ENCODE measurements at regions not wholly inside any gene's neighbourhood (a gene's known extent, or its start where the extent isn't known, plus 50 kb on each side); places are given as distances from the start of the nearest gene placed in this dataset.

DNA sequence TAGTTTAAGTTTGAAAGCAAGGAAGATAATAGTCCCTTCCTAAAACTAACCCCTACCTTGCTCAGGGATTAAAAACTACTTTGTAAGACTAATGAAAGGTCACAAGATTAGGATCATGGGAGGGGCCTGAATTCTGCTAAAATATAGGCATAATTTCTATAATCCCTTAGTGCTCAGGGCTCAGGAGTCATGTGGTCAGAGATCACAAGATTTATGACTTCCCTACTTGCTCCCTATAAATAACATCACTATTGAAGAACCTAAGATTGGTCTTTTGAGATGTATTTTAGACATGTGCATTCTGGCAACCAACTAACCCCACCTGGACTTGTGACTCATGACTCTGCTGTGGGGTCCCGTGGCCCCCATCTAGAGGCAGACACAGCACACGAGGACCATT is 81.1 kb downstream of the STMND1 start:
- 54 to 70% (median 67%) methylated on average over 2 of the region's 2 CpGs for WGBS, 3 donors
- FAIRE-seq (no peak), DNase-seq (no peak)
- H3K4me3 ChIP-seq (ENCODE audit: low read depth in 1 of 3, low read length in 3 of 3): no peak overlapping the region
- no peaks in the 10 kb centered on the region for H3K36me3 ChIP-seq (ENCODE audit: control insufficient read depth in 3 of 3, insufficient read depth in 2 of 3, low read depth in 1 of 3, low read length in 3 of 3)
- H3K4me1 ChIP-seq (ENCODE audit: control insufficient read depth in 3 of 3, insufficient read depth in 2 of 3, low read depth in 1 of 3, low read length in 2 of 3): no peaks in the 10 kb centered on the region
- no peaks in the 10 kb centered on the region for H3K27me3 ChIP-seq (ENCODE audit: control insufficient read depth in 3 of 3, insufficient read depth in 3 of 3, low read length in 3 of 3)
- no peak overlapping the region for H3K27ac ChIP-seq (ENCODE audit: low read depth in 1 of 3, low read length in 2 of 3)
- H3K9me3 ChIP-seq (ENCODE audit: control insufficient read depth in 2 of 2, insufficient read depth in 1 of 2, low read depth in 1 of 2, low read length in 1 of 2): peaks cover 0 to 8% of the 10 kb centered on the region in 2 donors

DNA sequence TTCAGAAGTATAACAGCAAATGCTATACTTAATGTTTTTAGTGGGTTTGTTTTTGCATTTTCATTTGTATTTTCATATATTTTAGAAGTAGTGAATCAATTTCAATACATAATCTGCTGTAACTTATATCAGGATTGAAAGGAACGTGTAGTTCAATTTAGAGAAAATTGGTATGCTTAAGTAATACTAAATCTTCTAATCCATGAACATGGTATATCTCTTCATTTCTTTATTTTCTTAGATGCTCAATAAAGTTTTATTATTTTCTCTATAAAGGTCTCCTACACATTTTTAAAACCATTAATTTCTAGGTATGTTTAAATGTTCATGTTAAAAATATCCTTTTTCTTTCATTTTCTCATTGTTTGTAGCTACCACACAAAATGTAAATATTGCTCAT is 85.1 kb downstream of the STMND1 start:
- peaks cover 0 to 4% of the 10 kb centered on the region in 2 donors for H3K9me3 ChIP-seq (ENCODE audit: control insufficient read depth in 2 of 2, insufficient read depth in 1 of 2, low read depth in 1 of 2, low read length in 1 of 2)
- FAIRE-seq (peak; percentile 39), DNase-seq (no peak)
- 83 to 93% (median 84%) methylated on average over 1 of the region's 1 CpG for WGBS, 3 donors
- no peak overlapping the region for H3K27ac ChIP-seq (ENCODE audit: low read depth in 1 of 3, low read length in 2 of 3)
- H3K4me3 ChIP-seq (ENCODE audit: low read depth in 1 of 3, low read length in 3 of 3): no peak overlapping the region
- H3K36me3 ChIP-seq (ENCODE audit: control insufficient read depth in 3 of 3, insufficient read depth in 2 of 3, low read depth in 1 of 3, low read length in 3 of 3): no peaks in the 10 kb centered on the region
- H3K4me1 ChIP-seq (ENCODE audit: control insufficient read depth in 3 of 3, insufficient read depth in 2 of 3, low read depth in 1 of 3, low read length in 2 of 3): no peaks in the 10 kb centered on the region
- no peaks in the 10 kb centered on the region for H3K27me3 ChIP-seq (ENCODE audit: control insufficient read depth in 3 of 3, insufficient read depth in 3 of 3, low read length in 3 of 3)

DNA sequence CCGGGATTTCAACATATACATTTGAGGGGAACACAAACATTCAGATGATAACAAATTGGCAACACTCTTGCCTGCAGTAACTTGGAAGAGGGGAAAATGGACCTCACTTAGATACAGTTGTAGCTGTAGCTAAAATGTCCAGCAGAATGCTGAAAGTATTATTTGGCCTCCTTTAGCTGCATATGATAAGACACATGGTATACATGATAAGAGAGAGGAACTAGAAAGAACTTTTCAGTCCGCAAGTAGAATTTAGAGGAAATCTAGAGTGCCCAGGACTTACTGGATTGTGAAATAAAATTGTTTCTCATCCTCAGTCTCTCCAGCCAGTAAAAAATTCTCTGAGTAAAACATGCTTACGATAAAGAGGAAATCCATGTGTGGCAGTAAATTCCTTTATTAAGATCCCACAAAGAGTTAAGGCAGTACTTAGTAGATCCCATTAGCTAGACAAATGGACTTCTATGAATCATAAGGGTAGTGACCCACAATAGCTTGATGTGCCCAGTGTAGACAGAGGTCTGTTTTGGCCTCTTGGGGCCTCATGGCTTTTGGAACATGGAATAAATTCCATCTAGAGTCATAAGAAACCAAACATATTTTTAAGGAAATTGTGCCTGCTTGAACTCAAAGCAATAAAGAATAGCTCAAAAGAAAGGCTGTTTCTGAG is 87.9 kb upstream of the RBM24 start:
- no peak for FAIRE-seq
- DNase-seq: no peak
- H3K4me1 ChIP-seq (ENCODE audit: control insufficient read depth in 3 of 3, insufficient read depth in 2 of 3, low read depth in 1 of 3, low read length in 2 of 3): no peaks in the 10 kb centered on the region
- no peaks in the 10 kb centered on the region for H3K36me3 ChIP-seq (ENCODE audit: control insufficient read depth in 3 of 3, insufficient read depth in 2 of 3, low read depth in 1 of 3, low read length in 3 of 3)
- no peaks in the 10 kb centered on the region for H3K27me3 ChIP-seq (ENCODE audit: control insufficient read depth in 3 of 3, insufficient read depth in 3 of 3, low read length in 3 of 3)
- H3K4me3 ChIP-seq (ENCODE audit: low read depth in 1 of 3, low read length in 3 of 3): no peak overlapping the region
- H3K9me3 ChIP-seq (ENCODE audit: control insufficient read depth in 2 of 2, insufficient read depth in 1 of 2, low read depth in 1 of 2, low read length in 1 of 2): no peaks in the 10 kb centered on the region
- 78 to 84% (median 81%) methylated on average over 3 of the region's 3 CpGs for WGBS, 3 donors
- no peak overlapping the region for H3K27ac ChIP-seq (ENCODE audit: low read depth in 1 of 3, low read length in 2 of 3)

DNA sequence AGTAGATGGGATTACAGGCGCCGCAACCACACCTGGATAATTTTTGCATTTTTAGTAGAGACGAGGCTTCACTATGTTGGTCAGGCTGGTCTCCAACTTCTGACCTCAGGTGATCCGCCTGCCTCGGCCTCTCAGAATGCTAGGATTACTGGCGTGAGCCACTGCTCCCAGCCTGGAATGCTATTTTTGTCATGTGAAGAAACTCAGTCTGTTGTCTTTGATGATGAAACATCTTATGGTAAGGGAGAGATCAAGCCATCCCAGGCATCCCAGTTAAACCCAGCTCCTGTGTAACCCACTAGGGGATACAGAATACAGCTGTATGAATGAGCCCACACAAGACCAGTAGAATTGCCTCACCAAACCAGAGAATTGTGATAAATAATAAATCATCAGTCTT is 83.6 kb upstream of the RBM24 start:
- no peak for FAIRE-seq
- H3K27me3 ChIP-seq (ENCODE audit: control insufficient read depth in 3 of 3, insufficient read depth in 3 of 3, low read length in 3 of 3): no peaks in the 10 kb centered on the region
- H3K36me3 ChIP-seq (ENCODE audit: control insufficient read depth in 3 of 3, insufficient read depth in 2 of 3, low read depth in 1 of 3, low read length in 3 of 3): no peaks in the 10 kb centered on the region
- no peaks in the 10 kb centered on the region for H3K4me1 ChIP-seq (ENCODE audit: control insufficient read depth in 3 of 3, insufficient read depth in 2 of 3, low read depth in 1 of 3, low read length in 2 of 3)
- 95 to 97% (median 96%) methylated on average over 6 of the region's 6 CpGs for WGBS, 3 donors
- no peak overlapping the region for H3K27ac ChIP-seq (ENCODE audit: low read depth in 1 of 3, low read length in 2 of 3)
- DNase-seq: no peak
- H3K4me3 ChIP-seq (ENCODE audit: low read depth in 1 of 3, low read length in 3 of 3): no peak overlapping the region
- H3K9me3 ChIP-seq (ENCODE audit: control insufficient read depth in 2 of 2, insufficient read depth in 1 of 2, low read depth in 1 of 2, low read length in 1 of 2): peaks cover 0 to 8% of the 10 kb centered on the region in 2 donors

DNA sequence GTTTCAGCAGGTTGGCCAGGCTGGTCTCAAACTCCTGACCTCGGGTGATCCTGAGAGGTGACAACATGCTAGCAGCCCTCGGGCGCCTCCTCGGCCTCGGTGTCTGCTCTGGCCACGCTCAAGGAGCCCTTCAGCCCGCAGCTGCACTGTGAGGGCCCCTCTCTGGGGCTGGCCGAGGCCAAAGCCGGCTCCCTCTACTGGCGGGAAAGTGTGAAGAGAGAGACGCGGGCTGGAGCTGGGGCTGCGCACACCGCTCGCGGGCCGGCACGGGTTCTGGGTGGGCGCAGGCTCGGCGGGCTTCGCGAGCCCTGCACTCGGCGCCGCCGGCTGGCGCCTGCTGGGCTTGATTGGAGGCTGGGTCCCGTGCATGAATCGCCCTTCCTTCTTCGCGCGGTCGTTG is 80.8 kb upstream of the RBM24 start:
- no peaks in the 10 kb centered on the region for H3K27me3 ChIP-seq (ENCODE audit: control insufficient read depth in 3 of 3, insufficient read depth in 3 of 3, low read length in 3 of 3)
- DNase-seq (no peak), FAIRE-seq (no peak)
- H3K36me3 ChIP-seq (ENCODE audit: control insufficient read depth in 3 of 3, insufficient read depth in 2 of 3, low read depth in 1 of 3, low read length in 3 of 3): no peaks in the 10 kb centered on the region
- 49 to 67% (median 67%) methylated on average over 30 to 34 of the region's 34 CpGs for WGBS, 3 donors
- H3K27ac ChIP-seq (ENCODE audit: low read depth in 1 of 3, low read length in 2 of 3): no peak overlapping the region
- H3K4me1 ChIP-seq (ENCODE audit: control insufficient read depth in 3 of 3, insufficient read depth in 2 of 3, low read depth in 1 of 3, low read length in 2 of 3): no peaks in the 10 kb centered on the region
- H3K4me3 ChIP-seq (ENCODE audit: low read depth in 1 of 3, low read length in 3 of 3): no peak overlapping the region
- H3K9me3 ChIP-seq (ENCODE audit: control insufficient read depth in 2 of 2, insufficient read depth in 1 of 2, low read depth in 1 of 2, low read length in 1 of 2): peaks cover 0 to 14% of the 10 kb centered on the region in 2 donors

DNA sequence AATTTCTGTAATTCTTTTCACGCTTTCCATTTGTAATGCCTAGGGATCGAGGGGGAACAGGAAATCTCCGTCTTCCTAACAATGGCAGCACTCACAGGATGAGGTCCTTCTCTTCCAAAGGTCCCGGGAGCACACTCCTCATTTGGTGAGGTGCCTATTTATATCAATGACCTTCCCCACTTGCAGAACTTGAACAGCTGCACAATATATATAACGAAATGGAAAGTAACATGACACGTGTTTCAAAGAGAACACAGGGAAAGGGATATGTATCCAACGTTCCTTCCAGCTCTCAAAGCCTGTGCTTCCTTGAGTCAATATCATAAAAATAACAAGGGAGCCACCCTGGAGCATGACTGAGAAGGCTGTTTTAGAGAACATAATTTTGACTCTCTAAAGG is 78.6 kb upstream of the RBM24 start:
- no peak overlapping the region for H3K4me3 ChIP-seq (ENCODE audit: low read depth in 1 of 3, low read length in 3 of 3)
- no peaks in the 10 kb centered on the region for H3K27me3 ChIP-seq (ENCODE audit: control insufficient read depth in 3 of 3, insufficient read depth in 3 of 3, low read length in 3 of 3)
- 48 to 55% (median 52%) methylated on average over 7 of the region's 7 CpGs for WGBS, 3 donors
- no peaks in the 10 kb centered on the region for H3K36me3 ChIP-seq (ENCODE audit: control insufficient read depth in 3 of 3, insufficient read depth in 2 of 3, low read depth in 1 of 3, low read length in 3 of 3)
- DNase-seq: peak; percentile 11 to 12
- peaks cover 0 to 26% of the 10 kb centered on the region in 2 donors for H3K9me3 ChIP-seq (ENCODE audit: control insufficient read depth in 2 of 2, insufficient read depth in 1 of 2, low read depth in 1 of 2, low read length in 1 of 2)
- no peak for FAIRE-seq
- H3K4me1 ChIP-seq (ENCODE audit: control insufficient read depth in 3 of 3, insufficient read depth in 2 of 3, low read depth in 1 of 3, low read length in 2 of 3): no peaks in the 10 kb centered on the region
- H3K27ac ChIP-seq (ENCODE audit: low read depth in 1 of 3, low read length in 2 of 3): no peak overlapping the region

DNA sequence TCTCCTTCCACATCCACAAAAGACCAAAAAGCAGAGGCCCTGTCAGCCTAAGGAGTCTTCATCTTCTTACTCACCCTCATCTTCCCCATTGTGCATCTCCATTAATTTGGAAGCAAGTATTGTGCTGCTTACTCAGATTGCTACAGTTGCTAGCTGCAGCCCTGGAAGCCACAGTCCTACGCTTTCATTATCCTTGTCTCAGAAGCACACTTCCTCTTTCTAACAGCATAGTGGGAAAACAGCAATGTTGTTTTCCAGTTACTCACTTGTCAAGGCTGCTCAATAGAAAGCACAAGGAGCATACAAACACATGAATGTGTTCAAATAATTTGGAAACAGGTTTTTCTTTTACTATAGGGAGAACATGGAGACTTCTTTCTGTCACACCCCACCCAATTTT is 76.6 kb upstream of the RBM24 start:
- WGBS, 3 donors: 71 to 90% (median 73%) methylated on average over 1 of the region's 1 CpG

DNA sequence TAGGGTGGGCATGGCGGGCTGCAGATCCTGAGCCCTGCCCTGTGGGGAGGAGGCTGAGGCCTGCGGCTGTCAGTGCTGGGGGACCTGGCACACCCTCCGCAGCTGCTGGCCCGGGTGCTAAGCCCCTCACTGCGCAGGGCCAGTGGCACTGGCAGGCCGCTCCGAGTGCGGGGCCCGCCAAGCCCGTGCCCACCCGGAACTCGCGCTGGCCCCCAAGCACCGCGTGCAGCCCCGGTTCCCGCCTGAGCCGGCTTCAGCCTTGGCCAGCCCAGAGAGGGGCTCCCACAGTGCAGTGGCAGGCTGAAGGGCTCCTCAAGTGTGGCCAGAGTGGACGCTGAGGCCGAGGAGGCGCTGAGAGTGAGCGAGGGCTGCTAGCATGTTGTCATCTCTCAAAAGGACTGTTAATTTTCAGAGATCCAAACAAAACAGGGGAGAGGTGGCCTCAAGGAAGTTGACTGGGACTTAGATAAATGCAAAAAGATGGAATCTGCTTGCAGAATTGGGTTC is 74.5 kb upstream of the RBM24 start:
- H3K36me3 ChIP-seq (ENCODE audit: control insufficient read depth in 3 of 3, insufficient read depth in 2 of 3, low read depth in 1 of 3, low read length in 3 of 3): no peaks in the 10 kb centered on the region
- no peaks in the 10 kb centered on the region for H3K27me3 ChIP-seq (ENCODE audit: control insufficient read depth in 3 of 3, insufficient read depth in 3 of 3, low read length in 3 of 3)
- no peak overlapping the region for H3K27ac ChIP-seq (ENCODE audit: low read depth in 1 of 3, low read length in 2 of 3)
- FAIRE-seq (no peak), DNase-seq (no peak)
- H3K9me3 ChIP-seq (ENCODE audit: control insufficient read depth in 2 of 2, insufficient read depth in 1 of 2, low read depth in 1 of 2, low read length in 1 of 2): peaks cover 0 to 21% of the 10 kb centered on the region in 2 donors
- no peak overlapping the region for H3K4me3 ChIP-seq (ENCODE audit: low read depth in 1 of 3, low read length in 3 of 3)
- WGBS, 3 donors: 94 to 99% (median 96%) methylated on average over 17 to 22 of the region's 22 CpGs
- no peaks in the 10 kb centered on the region for H3K4me1 ChIP-seq (ENCODE audit: control insufficient read depth in 3 of 3, insufficient read depth in 2 of 3, low read depth in 1 of 3, low read length in 2 of 3)

More for the DNA sequence above, 76.6 kb upstream of the RBM24 start:
- H3K4me3 ChIP-seq (ENCODE audit: low read depth in 1 of 3, low read length in 3 of 3): no peak overlapping the region
- H3K9me3 ChIP-seq (ENCODE audit: control insufficient read depth in 2 of 2, insufficient read depth in 1 of 2, low read depth in 1 of 2, low read length in 1 of 2): peaks cover 0 to 29% of the 10 kb centered on the region in 2 donors
- H3K27me3 ChIP-seq (ENCODE audit: control insufficient read depth in 3 of 3, insufficient read depth in 3 of 3, low read length in 3 of 3): no peaks in the 10 kb centered on the region
- H3K27ac ChIP-seq (ENCODE audit: low read depth in 1 of 3, low read length in 2 of 3): no peak overlapping the region
- H3K36me3 ChIP-seq (ENCODE audit: control insufficient read depth in 3 of 3, insufficient read depth in 2 of 3, low read depth in 1 of 3, low read length in 3 of 3): no peaks in the 10 kb centered on the region
- FAIRE-seq (no peak), DNase-seq (no peak)
- no peaks in the 10 kb centered on the region for H3K4me1 ChIP-seq (ENCODE audit: control insufficient read depth in 3 of 3, insufficient read depth in 2 of 3, low read depth in 1 of 3, low read length in 2 of 3)

DNA sequence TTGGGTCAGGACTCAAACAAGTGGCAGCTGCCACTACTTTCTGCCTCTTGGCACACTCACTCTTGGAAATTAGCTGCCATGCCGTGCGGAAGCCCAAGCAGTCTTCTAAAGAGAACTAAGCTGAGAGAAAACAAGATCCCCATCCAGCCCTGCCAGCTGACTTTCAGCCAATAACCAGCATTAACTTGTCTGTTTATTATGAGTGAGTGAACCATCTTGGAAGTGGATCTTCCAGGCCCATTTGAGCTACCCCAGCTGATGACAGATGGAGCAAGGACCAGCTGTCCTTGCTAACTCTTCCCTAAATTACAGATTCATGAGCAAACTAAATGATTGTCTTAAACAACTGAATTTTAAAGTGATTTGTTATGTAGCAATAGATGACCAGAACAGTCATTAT is 73.9 kb upstream of the RBM24 start:
- 66 to 100% (median 90%) methylated on average over 2 of the region's 2 CpGs for WGBS, 3 donors
- FAIRE-seq (no peak), DNase-seq (no peak)
- H3K27me3 ChIP-seq (ENCODE audit: control insufficient read depth in 3 of 3, insufficient read depth in 3 of 3, low read length in 3 of 3): no peaks in the 10 kb centered on the region
- H3K27ac ChIP-seq (ENCODE audit: low read depth in 1 of 3, low read length in 2 of 3): no peak overlapping the region
- no peaks in the 10 kb centered on the region for H3K36me3 ChIP-seq (ENCODE audit: control insufficient read depth in 3 of 3, insufficient read depth in 2 of 3, low read depth in 1 of 3, low read length in 3 of 3)
- no peaks in the 10 kb centered on the region for H3K4me1 ChIP-seq (ENCODE audit: control insufficient read depth in 3 of 3, insufficient read depth in 2 of 3, low read depth in 1 of 3, low read length in 2 of 3)
- no peak overlapping the region for H3K4me3 ChIP-seq (ENCODE audit: low read depth in 1 of 3, low read length in 3 of 3)
- peaks cover 0 to 21% of the 10 kb centered on the region in 2 donors for H3K9me3 ChIP-seq (ENCODE audit: control insufficient read depth in 2 of 2, insufficient read depth in 1 of 2, low read depth in 1 of 2, low read length in 1 of 2)
